ENCODE measurements at regions not wholly inside any gene's neighbourhood (a gene's known extent, or its start where the extent isn't known, plus 50 kb on each side); places are given as distances from the start of the nearest gene placed in this dataset.

DNA sequence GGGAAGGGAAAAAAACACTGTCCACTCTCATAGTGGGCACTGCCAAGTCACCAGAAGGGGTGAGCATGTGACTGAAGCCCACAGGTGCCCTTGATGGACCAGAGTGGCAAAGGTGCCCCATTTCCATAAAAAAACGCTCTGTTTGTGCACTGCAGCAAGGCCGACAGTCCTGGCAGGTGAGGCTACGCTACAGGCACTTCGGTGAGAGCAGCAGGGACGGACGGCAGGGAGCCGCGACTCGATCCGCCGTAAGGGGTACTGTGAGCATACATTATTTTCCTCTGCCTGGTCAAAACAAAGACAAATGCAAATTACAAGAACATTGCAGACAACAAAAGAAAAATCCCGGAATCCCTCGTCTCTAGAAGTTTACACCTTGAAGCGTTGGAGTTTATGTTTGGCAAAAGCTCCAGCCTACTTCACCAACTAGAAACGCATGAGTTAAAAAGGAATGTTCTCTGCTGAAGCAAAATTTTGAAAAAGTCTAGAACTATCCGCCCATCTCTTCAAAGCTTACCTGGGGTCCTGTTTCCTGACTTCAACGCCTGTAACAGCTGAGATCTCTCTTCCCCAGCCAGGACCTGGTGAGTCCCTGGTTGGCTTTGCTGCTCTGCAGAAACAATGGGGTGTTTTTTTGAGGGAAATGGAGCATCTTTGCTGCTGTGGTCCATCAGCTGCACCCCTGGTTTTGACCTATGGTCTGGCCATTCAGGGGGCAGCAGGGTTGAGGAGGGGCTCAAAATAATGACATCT is 52.9 kb upstream of the RFLNA start:
- TF ChIP-seq CTCF (IDR thresholded peaks at IDR 0.05) (no peak), EZH2 (IDR thresholded peaks at IDR 0.05; ENCODE audit: borderline replicate concordance, insufficient read depth, low read depth, low read length, poor library complexity, severe bottlenecking) (no peak)

All from B cell (primary cell).